ENCODE measurements at regions not wholly inside any gene's neighbourhood (a gene's known extent, or its start where the extent isn't known, plus 50 kb on each side); places are given as distances from the start of the nearest gene placed in this dataset.
A peak's percentile ranks its signal among the peaks of the same experiment; 100 is the strongest.

GRCh38 chr1:234899041-234899729 lies 229.5 kb downstream of the TOMM20 start (continued):
- no peak for TF ChIP-seq CSRNP2 (CRISPR knock-in tag; conservative IDR thresholded peaks at IDR 0.05; ENCODE audit: low read depth)
- TF ChIP-seq ZEB1 (IDR thresholded peaks at IDR 0.05; ENCODE audit: insufficient replicate concordance, low read depth): peak; percentile 81
- no peak for TF ChIP-seq ZNF501 (CRISPR knock-in tag; IDR thresholded peaks at IDR 0.05)
- TF ChIP-seq ZNF775 (CRISPR knock-in tag; IDR thresholded peaks at IDR 0.05; ENCODE audit: borderline replicate concordance): no peak
- TF ChIP-seq REXO4 (CRISPR knock-in tag; IDR thresholded peaks at IDR 0.05; ENCODE audit: borderline replicate concordance): no peak
- no peak for TF ChIP-seq NCOA2 (CRISPR knock-in tag; IDR thresholded peaks at IDR 0.05)
- no peak for TF ChIP-seq GATAD2A (CRISPR knock-in tag; IDR thresholded peaks at IDR 0.05)
- TF ChIP-seq ZNF530 (CRISPR knock-in tag; IDR thresholded peaks at IDR 0.05; ENCODE audit: low read depth): no peak
- TF ChIP-seq PREB (CRISPR knock-in tag; IDR thresholded peaks at IDR 0.05): no peak
- peak; percentile 76 for TF ChIP-seq ZBTB33 (CRISPR knock-in tag; IDR thresholded peaks at IDR 0.05)
- TF ChIP-seq POGK (CRISPR knock-in tag; conservative IDR thresholded peaks at IDR 0.05): no peak
- no peak for TF ChIP-seq ARID2 (CRISPR knock-in tag; IDR thresholded peaks at IDR 0.05; ENCODE audit: borderline replicate concordance)
- TF ChIP-seq TSC22D2 (CRISPR knock-in tag; IDR thresholded peaks at IDR 0.05; ENCODE audit: borderline replicate concordance): no peak
- no peak for TF ChIP-seq DPF2 (CRISPR knock-in tag; IDR thresholded peaks at IDR 0.05; ENCODE audit: borderline replicate concordance, low read depth)
- no peak for TF ChIP-seq MXI1 (IDR thresholded peaks at IDR 0.05; ENCODE audit: borderline replicate concordance, low read depth, low read length)
- no peak for TF ChIP-seq TCF12 (IDR thresholded peaks at IDR 0.05)
- TF ChIP-seq TCF12 (CRISPR knock-in tag; IDR thresholded peaks at IDR 0.05): no peak
- no peak for TF ChIP-seq ZNF317 (CRISPR knock-in tag; IDR thresholded peaks at IDR 0.05)
- TF ChIP-seq NFKBIZ (CRISPR knock-in tag; IDR thresholded peaks at IDR 0.05): no peak
- TF ChIP-seq PITX1 (CRISPR knock-in tag; IDR thresholded peaks at IDR 0.05): no peak
- no peak for TF ChIP-seq IKZF1 (IDR thresholded peaks at IDR 0.05)
- TF ChIP-seq ZNF160 (CRISPR knock-in tag; IDR thresholded peaks at IDR 0.05): no peak
- TF ChIP-seq MXD4 (CRISPR knock-in tag; IDR thresholded peaks at IDR 0.05): 0 out of 2 replicates have a peak, but pooled peaks have one; percentile 25
